Subcutaneous abdominal adipose tissue (tissue), 5 donors: ENCODE measurements at regions not wholly inside any gene's neighbourhood (a gene's known extent, or its start where the extent isn't known, plus 50 kb on each side); places are given as distances from the start of the nearest gene placed in this dataset.

Source experiments
- H3K27ac ChIP-seq: one replicate; pipeline ENCODE4 v1.7.0; 2013; ENCODE audit warnings: low read depth, mild to moderate bottlenecking, inconsistent platforms, low read length, moderate library complexity
- H3K27me3 ChIP-seq, 5 donors: one replicate each; pipeline ENCODE4 v1.7.0; 2013; ENCODE audit warnings: low read length in 5 of 5, inconsistent platforms in 1 of 5; ENCODE audit not compliant: control insufficient read depth in 5 of 5, insufficient read depth in 4 of 5
- H3K36me3 ChIP-seq, 5 donors: one replicate each; pipeline ENCODE4 v1.7.0; 2013; ENCODE audit warnings: low read length in 5 of 5; ENCODE audit not compliant: control insufficient read depth in 5 of 5, insufficient read depth in 5 of 5
- H3K4me1 ChIP-seq, 5 donors: one replicate each; pipeline ENCODE4 v1.7.0; 2013; ENCODE audit warnings: low read length in 5 of 5, mild to moderate bottlenecking in 3 of 5, moderate library complexity in 1 of 5; ENCODE audit not compliant: control insufficient read depth in 5 of 5, insufficient read depth in 5 of 5
- H3K4me3 ChIP-seq, 5 donors: one replicate each; pipeline ENCODE4 v1.7.0; 2013; ENCODE audit warnings: low read length in 5 of 5, low read depth in 1 of 5
- H3K9ac ChIP-seq, 5 donors: one replicate each; pipeline ENCODE4 v1.7.0; 2013; ENCODE audit warnings: low read length in 5 of 5, mild to moderate bottlenecking in 4 of 5, moderate library complexity in 3 of 5
- H3K9me3 ChIP-seq, 5 donors: one replicate each; pipeline ENCODE4 v1.7.0; 2013; ENCODE audit warnings: low read length in 5 of 5; ENCODE audit not compliant: control insufficient read depth in 5 of 5
- donor health status: healthy.
- donor health status: healthy.
- donor health status: healthy.
- donor health status: healthy.
- donor health status: healthy.

GRCh38 chr17:72488555-72489271, 367.9 kb downstream of the SOX9 start:
- peaks cover 3 to 11% (median 4%) of the 10 kb centered on the region in 5 donors for H3K27me3 ChIP-seq
- H3K4me1 ChIP-seq: no peaks in the 10 kb centered on the region
- no peak overlapping the region for H3K27ac ChIP-seq
- H3K9me3 ChIP-seq: peaks cover 0 to 8% (median 3%) of the 10 kb centered on the region in 5 donors
- H3K36me3 ChIP-seq: no peaks in the 10 kb centered on the region
- no peak overlapping the region for H3K4me3 ChIP-seq
- H3K9ac ChIP-seq: no peak overlapping the region

- Histone ChIP-seq H3K27me3 (peaks cover 0 to 11% (median 4%) of the 10 kb centered on the region in 5 donors), H3K9ac (no peak overlapping the region), H3K4me3 (no peak overlapping the region), H3K27ac (no peak overlapping the region), H3K9me3 (peaks cover 0 to 8% (median 3%) of the 10 kb centered on the region in 5 donors), H3K4me1 (no peaks in the 10 kb centered on the region), H3K36me3 (no peaks in the 10 kb centered on the region)
Observed at GRCh38 chr17:72489272-72489641, 368.4 kb downstream of the SOX9 start.

- Histone ChIP-seq H3K27me3 (peaks cover 2 to 11% (median 6%) of the 10 kb centered on the region in 5 donors), H3K36me3 (no peaks in the 10 kb centered on the region), H3K4me3 (no peak overlapping the region), H3K9ac (no peak overlapping the region), H3K27ac (no peak overlapping the region), H3K4me1 (no peaks in the 10 kb centered on the region), H3K9me3 (peaks cover 0 to 8% (median 3%) of the 10 kb centered on the region in 5 donors)
Observed at GRCh38 chr17:72491102-72491501, 370.3 kb downstream of the SOX9 start.

- H3K9ac ChIP-seq: no peak overlapping the region
- no peaks in the 10 kb centered on the region for H3K4me1 ChIP-seq
- peaks cover 2 to 11% (median 6%) of the 10 kb centered on the region in 5 donors for H3K27me3 ChIP-seq
- no peak overlapping the region for H3K27ac ChIP-seq
- H3K36me3 ChIP-seq: no peaks in the 10 kb centered on the region
- no peak overlapping the region for H3K4me3 ChIP-seq
- peaks cover 0 to 8% (median 3%) of the 10 kb centered on the region in 5 donors for H3K9me3 ChIP-seq
Observed at GRCh38 chr17:72492494-72492893, 371.7 kb downstream of the SOX9 start.

GRCh38 chr17:72492941-72493340, 372.1 kb downstream of the SOX9 start:
- Histone ChIP-seq H3K36me3 (no peaks in the 10 kb centered on the region), H3K9me3 (peaks cover 0 to 8% (median 3%) of the 10 kb centered on the region in 5 donors), H3K27me3 (peaks cover 2 to 8% (median 5%) of the 10 kb centered on the region in 5 donors)

GRCh38 chr17:72494566-72494965, 373.7 kb downstream of the SOX9 start:
- Histone ChIP-seq H3K9ac (no peak overlapping the region), H3K4me1 (no peaks in the 10 kb centered on the region), H3K9me3 (peaks cover 0 to 8% (median 3%) of the 10 kb centered on the region in 5 donors), H3K4me3 (no peak overlapping the region), H3K27me3 (peaks cover 0 to 4% (median 2%) of the 10 kb centered on the region in 5 donors), H3K36me3 (no peaks in the 10 kb centered on the region), H3K27ac (no peak overlapping the region)

More at GRCh38 chr17:72492941-72493340, 372.1 kb downstream of the SOX9 start:
- no peaks in the 10 kb centered on the region for H3K4me1 ChIP-seq
- no peak overlapping the region for H3K9ac ChIP-seq
- no peak overlapping the region for H3K27ac ChIP-seq
- no peak overlapping the region for H3K4me3 ChIP-seq

- Histone ChIP-seq H3K27ac (no peak overlapping the region), H3K9ac (no peak overlapping the region), H3K36me3 (no peaks in the 10 kb centered on the region), H3K9me3 (no peaks in the 10 kb centered on the region), H3K4me3 (no peak overlapping the region), H3K27me3 (peaks cover 0 to 8% (median 2%) of the 10 kb centered on the region in 5 donors), H3K4me1 (no peaks in the 10 kb centered on the region)
Observed at GRCh38 chr17:72496461-72496860, 375.6 kb downstream of the SOX9 start.

- H3K27ac ChIP-seq: no peak overlapping the region
- H3K27me3 ChIP-seq: peaks cover 0 to 18% (median 8%) of the 10 kb centered on the region in 5 donors
- H3K4me1 ChIP-seq: peaks cover 0 to 3% (median 0%) of the 10 kb centered on the region in 5 donors
- H3K4me3 ChIP-seq: no peak overlapping the region
- H3K9me3 ChIP-seq: no peaks in the 10 kb centered on the region
- no peaks in the 10 kb centered on the region for H3K36me3 ChIP-seq
- H3K9ac ChIP-seq: no peak overlapping the region
Observed at GRCh38 chr17:72497915-72498314, 377.1 kb downstream of the SOX9 start.

GRCh38 chr17:72498364-72499210, 377.8 kb downstream of the SOX9 start:
- Histone ChIP-seq H3K9ac (no peak overlapping the region), H3K36me3 (no peaks in the 10 kb centered on the region), H3K4me3 (no peak overlapping the region), H3K27ac (no peak overlapping the region), H3K27me3 (peaks cover 0 to 21% (median 8%) of the 10 kb centered on the region in 5 donors), H3K4me1 (peaks cover 0 to 3% (median 0%) of the 10 kb centered on the region in 5 donors), H3K9me3 (no peaks in the 10 kb centered on the region)
